SK-N-SH treated with all-trans-retinoic acid at 6 μM for 48 hours (cell line): ENCODE measurements at regions not wholly inside any gene's neighbourhood (a gene's known extent, or its start where the extent isn't known, plus 50 kb on each side); places are given as distances from the start of the nearest gene placed in this dataset.

Source experiments
- ATAC-seq: fragments of 200-7000 bp; cut with Tn5 transposase; 3 replicates; pipeline ENCODE4 v1.9.1; 2020; ENCODE audit warnings: mild to moderate bottlenecking, moderate library complexity
- ARNTL ChIP-seq: fragments of 450-650 bp; formaldehyde crosslinking; IDR thresholded peaks from 2 replicates; pipeline ENCODE4 v1.5.0; 2020; ENCODE audit warnings: low read depth, mild to moderate bottlenecking, moderate library complexity, borderline replicate concordance
- BACH2 ChIP-seq: fragments of 250-450 bp; sonication (Bioruptor Pico); IDR thresholded peaks from 2 replicates; pipeline ENCODE4 v1.9.0; 2021; ENCODE audit warnings: mild to moderate bottlenecking, borderline replicate concordance
- CSDC2 ChIP-seq: fragments of 250-450 bp; sonication (Bioruptor Pico); IDR thresholded peaks from 2 replicates; pipeline ENCODE4 v1.5.0; 2020; ENCODE audit warnings: mild to moderate bottlenecking, moderate library complexity
- CSRNP3 ChIP-seq: fragments of 250-450 bp; sonication (Bioruptor Pico); IDR thresholded peaks from 2 replicates; pipeline ENCODE4 v1.5.1; 2021; ENCODE audit warnings: mild to moderate bottlenecking, moderate library complexity
- ESRRG ChIP-seq: fragments of 250-450 bp; sonication (Bioruptor Pico); IDR thresholded peaks from 2 replicates; pipeline ENCODE4 v1.6.1; 2021; ENCODE audit warnings: mild to moderate bottlenecking
- GLIS3 ChIP-seq: fragments of 250-450 bp; sonication (Bioruptor Pico); IDR thresholded peaks from 2 replicates; pipeline ENCODE4 v1.5.0; 2020; ENCODE audit warnings: mild to moderate bottlenecking, moderate library complexity
- ISL1 ChIP-seq: fragments of 250-450 bp; sonication (Bioruptor Pico); IDR thresholded peaks from 2 replicates; pipeline ENCODE4 v2.1.2; 2022; ENCODE audit warnings: mild to moderate bottlenecking, moderate library complexity
- OSR1 ChIP-seq: fragments of 250-450 bp; sonication (Bioruptor Pico); IDR thresholded peaks from 2 replicates; pipeline ENCODE4 v1.8.0; 2022; ENCODE audit warnings: moderate library complexity, mild to moderate bottlenecking, inconsistent platforms
- RARB ChIP-seq: fragments of 250-450 bp; sonication (Bioruptor Pico); IDR thresholded peaks from 2 replicates; pipeline ENCODE4 v1.8.0; 2021; ENCODE audit warnings: mild to moderate bottlenecking, moderate library complexity
- SNAI2 ChIP-seq: fragments of 250-450 bp; sonication (Bioruptor Pico); IDR thresholded peaks from 2 replicates; pipeline ENCODE4 v1.5.0; 2020; ENCODE audit warnings: mild to moderate bottlenecking, moderate library complexity
- TCF4 ChIP-seq: fragments of 250-450 bp; sonication (Bioruptor Pico); IDR thresholded peaks from 2 replicates; pipeline ENCODE4 v1.8.0; 2021; ENCODE audit warnings: mild to moderate bottlenecking, moderate library complexity, borderline replicate concordance
- TOX ChIP-seq: fragments of 250-450 bp; sonication (Bioruptor Pico); IDR thresholded peaks from 2 replicates; pipeline ENCODE4 v1.8.0; 2021; ENCODE audit warnings: mild to moderate bottlenecking, moderate library complexity, borderline replicate concordance
- ZC3H10 ChIP-seq: fragments of 250-450 bp; sonication (Bioruptor Pico); IDR thresholded peaks from 2 replicates; pipeline ENCODE4 v1.5.1; 2021; ENCODE audit warnings: mild to moderate bottlenecking, moderate library complexity
- ZFP3 ChIP-seq: fragments of 250-450 bp; sonication (Bioruptor Pico); IDR thresholded peaks from 2 replicates; pipeline ENCODE4 v1.5.0; 2020; ENCODE audit warnings: mild to moderate bottlenecking, moderate library complexity
- ZFP30 ChIP-seq: fragments of 450-650 bp; formaldehyde crosslinking; IDR thresholded peaks from 2 replicates; pipeline ENCODE4 v1.5.0; 2022; ENCODE audit warnings: mild to moderate bottlenecking, moderate library complexity
- ZNF565 ChIP-seq: fragments of 450-650 bp; formaldehyde crosslinking; conservative IDR thresholded peaks from 2 replicates; pipeline ENCODE4 v1.5.0; 2020; ENCODE audit warnings: low read depth, mild to moderate bottlenecking, moderate library complexity
- ZNF70 ChIP-seq: fragments of 450-650 bp; formaldehyde crosslinking; IDR thresholded peaks from 2 replicates; pipeline ENCODE4 v1.5.0; 2020; ENCODE audit warnings: mild to moderate bottlenecking, moderate library complexity
- ZNF8 ChIP-seq: fragments of 450-650 bp; formaldehyde crosslinking; IDR thresholded peaks from 2 replicates; pipeline ENCODE4 v1.5.0; 2020; ENCODE audit warnings: mild to moderate bottlenecking, moderate library complexity
- TF ChIP-seq, protein P1 (sequence below): fragments of 250-450 bp; sonication (Bioruptor Pico); IDR thresholded peaks from 2 replicates; pipeline ENCODE4 v1.8.0; 2020; ENCODE audit warnings: mild to moderate bottlenecking, moderate library complexity, borderline replicate concordance
- TF ChIP-seq, protein P2 (sequence below): fragments of 250-450 bp; sonication (Bioruptor Pico); IDR thresholded peaks from 2 replicates; pipeline ENCODE4 v1.8.0; 2021; ENCODE audit warnings: low read depth, mild to moderate bottlenecking, moderate library complexity, borderline replicate concordance
- TF ChIP-seq, protein P3 (sequence below): fragments of 250-450 bp; sonication (Bioruptor Pico); IDR thresholded peaks from 2 replicates; pipeline ENCODE4 v1.5.0; 2020; ENCODE audit warnings: mild to moderate bottlenecking, moderate library complexity
- TF ChIP-seq, protein P4 (sequence below): fragments of 250-450 bp; sonication (Bioruptor Pico); IDR thresholded peaks from 2 replicates; pipeline ENCODE4 v1.5.1; 2020; ENCODE audit warnings: low read depth, mild to moderate bottlenecking, moderate library complexity

DNA sequence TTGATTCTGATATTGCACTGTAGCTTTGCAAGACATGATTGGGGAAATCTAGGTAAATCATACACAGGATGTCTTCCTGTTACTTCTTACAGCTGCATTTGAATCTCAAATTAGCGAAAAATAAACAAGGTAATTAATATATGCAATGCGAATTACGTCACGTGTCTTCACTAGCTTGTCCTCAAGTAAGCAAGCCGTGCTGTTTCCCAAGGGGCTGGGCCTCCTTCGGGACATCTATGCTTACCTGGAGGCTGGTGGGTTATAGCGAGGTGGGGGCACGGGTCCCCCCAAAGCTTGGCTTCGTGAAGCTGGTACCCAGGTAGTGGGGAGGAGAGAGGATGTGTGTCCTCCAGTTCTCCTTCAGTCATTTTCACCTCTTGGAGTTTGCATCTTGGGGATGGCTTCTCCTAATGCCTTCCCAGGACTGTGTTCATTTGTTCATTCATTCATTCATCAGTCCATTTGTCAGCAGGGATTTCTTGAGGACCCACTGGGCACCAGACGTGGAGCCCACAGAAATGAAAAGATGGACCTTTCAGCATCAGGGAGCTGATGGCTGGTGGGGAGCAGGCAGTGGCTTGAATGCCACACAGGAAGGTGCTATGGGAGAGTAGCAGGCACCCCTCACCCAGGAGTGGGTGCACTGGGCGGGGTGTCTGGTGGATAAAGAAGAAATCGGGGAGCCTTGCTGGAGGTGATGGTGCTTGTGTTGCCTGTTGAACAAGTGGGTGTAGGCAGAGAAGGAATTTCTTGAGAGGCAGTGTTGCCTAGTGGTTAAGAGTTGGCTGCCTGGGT lies 155.1 kb downstream of the GLI2 start:
- ATAC-seq: no peak
- TF ChIP-seq CSRNP3 (CRISPR knock-in tag) (no peak), ARNTL (CRISPR knock-in tag) (no peak), OSR1 (CRISPR knock-in tag) (no peak), ZC3H10 (CRISPR knock-in tag) (no peak), RARB (no peak), TCF4 (CRISPR knock-in tag) (no peak), ZNF70 (CRISPR knock-in tag) (no peak), ZFP30 (no peak), ESRRG (CRISPR knock-in tag) (no peak), ZNF565 (CRISPR knock-in tag) (no peak), ISL1 (no peak), CSDC2 (CRISPR knock-in tag) (no peak), BACH2 (CRISPR knock-in tag) (no peak), TOX (CRISPR knock-in tag) (no peak), ZNF8 (CRISPR knock-in tag) (no peak), GLIS3 (no peak)
- TF ChIP-seq, protein P1, sequence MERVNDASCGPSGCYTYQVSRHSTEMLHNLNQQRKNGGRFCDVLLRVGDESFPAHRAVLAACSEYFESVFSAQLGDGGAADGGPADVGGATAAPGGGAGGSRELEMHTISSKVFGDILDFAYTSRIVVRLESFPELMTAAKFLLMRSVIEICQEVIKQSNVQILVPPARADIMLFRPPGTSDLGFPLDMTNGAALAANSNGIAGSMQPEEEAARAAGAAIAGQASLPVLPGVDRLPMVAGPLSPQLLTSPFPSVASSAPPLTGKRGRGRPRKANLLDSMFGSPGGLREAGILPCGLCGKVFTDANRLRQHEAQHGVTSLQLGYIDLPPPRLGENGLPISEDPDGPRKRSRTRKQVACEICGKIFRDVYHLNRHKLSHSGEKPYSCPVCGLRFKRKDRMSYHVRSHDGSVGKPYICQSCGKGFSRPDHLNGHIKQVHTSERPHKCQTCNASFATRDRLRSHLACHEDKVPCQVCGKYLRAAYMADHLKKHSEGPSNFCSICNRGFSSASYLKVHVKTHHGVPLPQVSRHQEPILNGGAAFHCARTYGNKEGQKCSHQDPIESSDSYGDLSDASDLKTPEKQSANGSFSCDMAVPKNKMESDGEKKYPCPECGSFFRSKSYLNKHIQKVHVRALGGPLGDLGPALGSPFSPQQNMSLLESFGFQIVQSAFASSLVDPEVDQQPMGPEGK (CRISPR knock-in tag): no peak
- TF ChIP-seq, protein P2, sequence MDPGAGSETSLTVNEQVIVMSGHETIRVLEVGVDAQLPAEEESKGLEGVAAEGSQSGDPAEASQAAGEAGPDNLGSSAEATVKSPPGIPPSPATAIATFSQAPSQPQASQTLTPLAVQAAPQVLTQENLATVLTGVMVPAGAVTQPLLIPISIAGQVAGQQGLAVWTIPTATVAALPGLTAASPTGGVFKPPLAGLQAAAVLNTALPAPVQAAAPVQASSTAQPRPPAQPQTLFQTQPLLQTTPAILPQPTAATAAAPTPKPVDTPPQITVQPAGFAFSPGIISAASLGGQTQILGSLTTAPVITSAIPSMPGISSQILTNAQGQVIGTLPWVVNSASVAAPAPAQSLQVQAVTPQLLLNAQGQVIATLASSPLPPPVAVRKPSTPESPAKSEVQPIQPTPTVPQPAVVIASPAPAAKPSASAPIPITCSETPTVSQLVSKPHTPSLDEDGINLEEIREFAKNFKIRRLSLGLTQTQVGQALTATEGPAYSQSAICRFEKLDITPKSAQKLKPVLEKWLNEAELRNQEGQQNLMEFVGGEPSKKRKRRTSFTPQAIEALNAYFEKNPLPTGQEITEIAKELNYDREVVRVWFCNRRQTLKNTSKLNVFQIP (CRISPR knock-in tag): no peak
- TF ChIP-seq, protein P3, sequence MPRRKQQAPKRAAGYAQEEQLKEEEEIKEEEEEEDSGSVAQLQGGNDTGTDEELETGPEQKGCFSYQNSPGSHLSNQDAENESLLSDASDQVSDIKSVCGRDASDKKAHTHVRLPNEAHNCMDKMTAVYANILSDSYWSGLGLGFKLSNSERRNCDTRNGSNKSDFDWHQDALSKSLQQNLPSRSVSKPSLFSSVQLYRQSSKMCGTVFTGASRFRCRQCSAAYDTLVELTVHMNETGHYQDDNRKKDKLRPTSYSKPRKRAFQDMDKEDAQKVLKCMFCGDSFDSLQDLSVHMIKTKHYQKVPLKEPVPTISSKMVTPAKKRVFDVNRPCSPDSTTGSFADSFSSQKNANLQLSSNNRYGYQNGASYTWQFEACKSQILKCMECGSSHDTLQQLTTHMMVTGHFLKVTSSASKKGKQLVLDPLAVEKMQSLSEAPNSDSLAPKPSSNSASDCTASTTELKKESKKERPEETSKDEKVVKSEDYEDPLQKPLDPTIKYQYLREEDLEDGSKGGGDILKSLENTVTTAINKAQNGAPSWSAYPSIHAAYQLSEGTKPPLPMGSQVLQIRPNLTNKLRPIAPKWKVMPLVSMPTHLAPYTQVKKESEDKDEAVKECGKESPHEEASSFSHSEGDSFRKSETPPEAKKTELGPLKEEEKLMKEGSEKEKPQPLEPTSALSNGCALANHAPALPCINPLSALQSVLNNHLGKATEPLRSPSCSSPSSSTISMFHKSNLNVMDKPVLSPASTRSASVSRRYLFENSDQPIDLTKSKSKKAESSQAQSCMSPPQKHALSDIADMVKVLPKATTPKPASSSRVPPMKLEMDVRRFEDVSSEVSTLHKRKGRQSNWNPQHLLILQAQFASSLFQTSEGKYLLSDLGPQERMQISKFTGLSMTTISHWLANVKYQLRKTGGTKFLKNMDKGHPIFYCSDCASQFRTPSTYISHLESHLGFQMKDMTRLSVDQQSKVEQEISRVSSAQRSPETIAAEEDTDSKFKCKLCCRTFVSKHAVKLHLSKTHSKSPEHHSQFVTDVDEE (CRISPR knock-in tag): no peak
- TF ChIP-seq, protein P4, sequence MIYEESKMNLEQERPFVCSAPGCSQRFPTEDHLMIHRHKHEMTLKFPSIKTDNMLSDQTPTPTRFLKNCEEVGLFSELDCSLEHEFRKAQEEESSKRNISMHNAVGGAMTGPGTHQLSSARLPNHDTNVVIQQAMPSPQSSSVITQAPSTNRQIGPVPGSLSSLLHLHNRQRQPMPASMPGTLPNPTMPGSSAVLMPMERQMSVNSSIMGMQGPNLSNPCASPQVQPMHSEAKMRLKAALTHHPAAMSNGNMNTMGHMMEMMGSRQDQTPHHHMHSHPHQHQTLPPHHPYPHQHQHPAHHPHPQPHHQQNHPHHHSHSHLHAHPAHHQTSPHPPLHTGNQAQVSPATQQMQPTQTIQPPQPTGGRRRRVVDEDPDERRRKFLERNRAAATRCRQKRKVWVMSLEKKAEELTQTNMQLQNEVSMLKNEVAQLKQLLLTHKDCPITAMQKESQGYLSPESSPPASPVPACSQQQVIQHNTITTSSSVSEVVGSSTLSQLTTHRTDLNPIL (CRISPR knock-in tag): no peak

DNA sequence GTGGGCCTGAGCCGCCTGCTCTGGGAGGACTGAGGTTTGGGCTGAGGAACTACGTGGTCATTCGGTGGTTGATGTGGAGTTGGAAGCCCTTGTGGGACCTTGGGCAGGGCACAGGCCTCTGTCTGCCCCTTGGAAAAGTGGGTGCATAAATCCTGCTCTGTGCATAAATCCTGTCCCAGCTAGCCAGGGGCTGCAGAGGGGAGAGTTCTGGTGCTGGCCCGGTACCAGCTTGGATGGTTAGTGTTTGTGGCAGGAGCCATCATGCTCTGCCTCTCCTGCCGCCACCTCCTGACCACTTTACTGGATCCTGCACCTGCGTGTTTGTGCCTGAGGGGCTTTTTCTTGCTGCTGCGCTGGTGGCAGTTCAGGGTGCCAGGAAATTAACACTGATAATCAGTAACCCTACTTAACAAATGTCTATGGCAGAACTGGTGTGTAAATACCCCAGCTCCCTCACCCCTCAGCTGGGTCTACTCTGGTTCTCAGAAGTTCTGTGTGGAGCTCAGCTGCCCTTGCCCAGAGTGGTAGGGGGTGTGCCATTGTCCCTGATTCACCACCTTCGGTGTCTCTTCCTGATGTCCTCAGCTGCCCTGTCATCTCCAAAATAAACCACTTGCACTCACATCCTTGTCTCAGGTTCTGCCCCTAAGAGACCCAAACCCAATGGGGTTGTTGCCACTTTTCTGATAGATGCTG lies 156.8 kb downstream of the GLI2 start:
- peak; percentile 15; the same call in 1 of the 3 replicates for ATAC-seq
- TF ChIP-seq ZC3H10 (CRISPR knock-in tag) (no peak), BACH2 (CRISPR knock-in tag) (no peak), SNAI2 (CRISPR knock-in tag) (no peak), ZFP30 (no peak), ZNF70 (CRISPR knock-in tag) (no peak), ESRRG (CRISPR knock-in tag) (no peak), ISL1 (no peak), TCF4 (CRISPR knock-in tag) (no peak), CSDC2 (CRISPR knock-in tag) (no peak), ZFP3 (CRISPR knock-in tag) (no peak), TOX (CRISPR knock-in tag) (no peak), ZNF8 (CRISPR knock-in tag) (no peak), OSR1 (CRISPR knock-in tag) (no peak)
